Body of pancreas (tissue), 4 donors: ENCODE measurements at regions not wholly inside any gene's neighbourhood (a gene's known extent, or its start where the extent isn't known, plus 50 kb on each side); places are given as distances from the start of the nearest gene placed in this dataset.

Source experiments
- POLR2A ChIP-seq, 3 donors: fragments of 450-650 bp; IDR thresholded peaks; one replicate each; pipeline ENCODE4 v1.6.1; 2016; ENCODE audit warnings: antibody characterized with exemption in 3 of 3, mild to moderate bottlenecking in 2 of 3
- TF ChIP-seq, protein P1 (sequence below), 7 experiments: fragments of 450-650 bp in 4 of 7; fragments of 200-600 bp in 3 of 7; sonication (generic) in 3 of 7; IDR thresholded peaks; one replicate each; pipeline ENCODE4 v1.5.1; 2016 to 2019; ENCODE audit warnings: antibody characterized with exemption in 7 of 7

DNA sequence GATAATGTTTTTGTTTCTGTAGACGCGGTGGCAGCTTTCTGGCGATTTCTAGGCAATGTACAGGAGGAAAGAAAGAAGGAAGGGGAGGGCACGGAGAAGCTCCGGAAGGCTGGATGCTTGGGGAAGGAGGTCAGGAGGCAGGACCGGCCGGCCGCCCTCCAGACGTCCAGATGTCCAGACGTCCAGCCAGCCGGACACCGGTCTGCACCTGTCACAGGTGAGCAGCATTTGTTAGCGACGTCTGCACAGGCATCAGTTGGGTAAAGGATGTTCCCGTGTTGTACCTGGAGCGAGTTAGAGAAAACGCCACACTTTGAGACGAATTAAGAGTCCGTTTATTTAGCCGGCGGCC lies 90.0 kb upstream of the PPP2R3B start:
- TF ChIP-seq, protein P1, sequence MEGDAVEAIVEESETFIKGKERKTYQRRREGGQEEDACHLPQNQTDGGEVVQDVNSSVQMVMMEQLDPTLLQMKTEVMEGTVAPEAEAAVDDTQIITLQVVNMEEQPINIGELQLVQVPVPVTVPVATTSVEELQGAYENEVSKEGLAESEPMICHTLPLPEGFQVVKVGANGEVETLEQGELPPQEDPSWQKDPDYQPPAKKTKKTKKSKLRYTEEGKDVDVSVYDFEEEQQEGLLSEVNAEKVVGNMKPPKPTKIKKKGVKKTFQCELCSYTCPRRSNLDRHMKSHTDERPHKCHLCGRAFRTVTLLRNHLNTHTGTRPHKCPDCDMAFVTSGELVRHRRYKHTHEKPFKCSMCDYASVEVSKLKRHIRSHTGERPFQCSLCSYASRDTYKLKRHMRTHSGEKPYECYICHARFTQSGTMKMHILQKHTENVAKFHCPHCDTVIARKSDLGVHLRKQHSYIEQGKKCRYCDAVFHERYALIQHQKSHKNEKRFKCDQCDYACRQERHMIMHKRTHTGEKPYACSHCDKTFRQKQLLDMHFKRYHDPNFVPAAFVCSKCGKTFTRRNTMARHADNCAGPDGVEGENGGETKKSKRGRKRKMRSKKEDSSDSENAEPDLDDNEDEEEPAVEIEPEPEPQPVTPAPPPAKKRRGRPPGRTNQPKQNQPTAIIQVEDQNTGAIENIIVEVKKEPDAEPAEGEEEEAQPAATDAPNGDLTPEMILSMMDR (IDR thresholded peaks at IDR 0.05) = no peak
- no peak for TF ChIP-seq POLR2A (IDR thresholded peaks at IDR 0.05)
